WTC11 (cell line): ENCODE measurements at regions not wholly inside any gene's neighbourhood (a gene's known extent, or its start where the extent isn't known, plus 50 kb on each side); places are given as distances from the start of the nearest gene placed in this dataset.
A peak's percentile ranks its signal among the peaks of the same experiment; 100 is the strongest.

Experiments used
- ATAC-seq: fragments of 200-7000 bp; cut with Tn5 transposase; 2 replicates; pipeline ENCODE4 v1.10.0; 2021; ENCODE audit warnings: mild to moderate bottlenecking, moderate library complexity
- CTCF ChIA-PET: fragments of 300-600 bp; sonication (Branson Sonifier 250); formaldehyde crosslinking; loops from one replicate; lab custom pipeline; 2021; ENCODE audit warnings: antibody characterized with exemption; lab: Charles Lee
- POLR2A ChIA-PET: fragments of 350-600 bp; sonication (Branson Sonifier 250); formaldehyde crosslinking; loops from one replicate; lab custom pipeline; 2021; ENCODE audit warnings: antibody characterized with exemption; lab: Charles Lee
- DNase-seq: peaks from one replicate; pipeline ENCODE4 v3.0.0; 2021; ENCODE audit warnings: low spot score
- H3K27ac Mint-ChIP-seq: 2 replicates; pipeline ENCODE4 v1.8.0; 2021; ENCODE audit warnings: mixed read lengths
- H3K27me3 Mint-ChIP-seq: 2 replicates; pipeline ENCODE4 v1.8.0; 2021; ENCODE audit warnings: low read depth, mild to moderate bottlenecking, moderate library complexity, mixed read lengths
- H3K36me3 Mint-ChIP-seq: 2 replicates; pipeline ENCODE4 v1.8.0; 2021; ENCODE audit warnings: mixed read lengths
- H3K4me1 Mint-ChIP-seq: 2 replicates; pipeline ENCODE4 v1.8.0; 2022; ENCODE audit warnings: mixed read lengths
- H3K4me3 Mint-ChIP-seq: 2 replicates; pipeline ENCODE4 v1.8.0; 2021; ENCODE audit warnings: mild to moderate bottlenecking, moderate library complexity, mixed read lengths
- H3K9me3 Mint-ChIP-seq: 2 replicates; pipeline ENCODE4 v1.8.0; 2021; ENCODE audit warnings: mixed read lengths
- ELF4 ChIP-seq: sonication (generic); formaldehyde crosslinking; IDR thresholded peaks from 2 replicates; pipeline ENCODE4 v1.8.1; 2022; ENCODE audit warnings: low read depth, mild to moderate bottlenecking, moderate library complexity, missing genetic modification reagents
- ESRRA ChIP-seq: sonication (generic); formaldehyde crosslinking; IDR thresholded peaks from 2 replicates; pipeline ENCODE4 v1.8.1; 2022; ENCODE audit warnings: mild to moderate bottlenecking, missing genetic modification reagents, borderline replicate concordance
- IRF2 ChIP-seq: sonication (generic); formaldehyde crosslinking; IDR thresholded peaks from 2 replicates; pipeline ENCODE4 v1.8.0; 2022; ENCODE audit warnings: low read depth, missing genetic modification reagents, borderline replicate concordance
- KAT7 ChIP-seq: sonication (generic); formaldehyde crosslinking; IDR thresholded peaks from 2 replicates; pipeline ENCODE4 v1.8.1; 2023; ENCODE audit warnings: missing genetic modification reagents, mild to moderate bottlenecking, borderline replicate concordance
- NR2C2 ChIP-seq: sonication (generic); formaldehyde crosslinking; IDR thresholded peaks from 2 replicates; pipeline ENCODE4 v1.8.0; 2022; ENCODE audit warnings: mild to moderate bottlenecking, missing genetic modification reagents
- SMAD4 ChIP-seq: sonication (generic); formaldehyde crosslinking; IDR thresholded peaks from 2 replicates; pipeline ENCODE4 v1.8.0; 2022; ENCODE audit warnings: mild to moderate bottlenecking, missing genetic modification reagents
- TCF7 ChIP-seq: sonication (generic); formaldehyde crosslinking; IDR thresholded peaks from 2 replicates; pipeline ENCODE4 v1.8.0; 2022; ENCODE audit warnings: mild to moderate bottlenecking, low read depth, missing genetic modification reagents, moderate library complexity
- TF ChIP-seq, protein P1 (sequence below): sonication (generic); formaldehyde crosslinking; IDR thresholded peaks from 2 replicates; pipeline ENCODE4 v1.8.1; 2023; ENCODE audit warnings: mild to moderate bottlenecking, missing genetic modification reagents, borderline replicate concordance
- TF ChIP-seq, protein P2 (sequence below): sonication (generic); formaldehyde crosslinking; IDR thresholded peaks from 2 replicates; pipeline ENCODE4 v1.8.0; 2022; ENCODE audit warnings: mild to moderate bottlenecking, missing genetic modification reagents
- TF ChIP-seq, protein P3 (sequence below): fragments of 250-450 bp; sonication (Bioruptor Pico); IDR thresholded peaks from 2 replicates; pipeline ENCODE4 v1.9.0; 2021; ENCODE audit warnings: mild to moderate bottlenecking, borderline replicate concordance
- TF ChIP-seq, protein P4 (sequence below): sonication (generic); formaldehyde crosslinking; IDR thresholded peaks from 2 replicates; pipeline ENCODE4 v1.8.0; 2023; ENCODE audit warnings: mild to moderate bottlenecking, missing genetic modification reagents
- TF ChIP-seq, protein P5 (sequence below): fragments of 250-450 bp; sonication (Bioruptor Pico); conservative IDR thresholded peaks from 2 replicates; pipeline ENCODE4 v1.9.0; 2021; ENCODE audit warnings: mild to moderate bottlenecking

DNA sequence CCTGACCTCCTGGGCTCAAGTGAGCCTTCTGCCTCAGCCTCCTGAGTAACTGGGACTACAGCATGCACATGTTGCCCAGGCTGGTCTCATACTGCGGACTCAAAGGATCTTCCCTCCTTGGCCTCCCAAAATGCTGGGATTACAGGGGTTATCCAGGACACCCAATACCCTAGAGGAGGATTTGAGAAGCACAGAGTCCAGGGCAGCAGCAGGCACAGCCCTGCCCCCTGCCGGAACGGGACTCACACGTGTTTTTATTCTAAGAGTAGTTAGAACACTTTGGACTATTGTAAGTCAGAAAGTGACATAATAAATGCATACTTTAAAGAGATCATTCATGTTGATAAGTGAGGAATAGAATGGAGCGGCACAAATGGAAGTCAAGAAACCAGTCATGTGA lies 80.2 kb downstream of the C6orf118 start:
- H3K36me3 Mint-ChIP-seq = no peaks in the 10 kb centered on the region
- no peak overlapping the region for H3K4me3 Mint-ChIP-seq
- peaks cover 14% of the 10 kb centered on the region for H3K9me3 Mint-ChIP-seq
- no peak for DNase-seq
- H3K27ac Mint-ChIP-seq = no peak overlapping the region
- CTCF ChIA-PET = no interaction called here
- POLR2A ChIA-PET = no interaction called here
- TF ChIP-seq NR2C2 (no peak), SMAD4 (CRISPR knock-in tag) (no peak), KAT7 (CRISPR knock-in tag) (no peak), ELF4 (CRISPR knock-in tag) (no peak), IRF2 (CRISPR knock-in tag) (no peak), ESRRA (CRISPR knock-in tag) (no peak), TCF7 (CRISPR knock-in tag) (no peak)
- TF ChIP-seq, protein P1, sequence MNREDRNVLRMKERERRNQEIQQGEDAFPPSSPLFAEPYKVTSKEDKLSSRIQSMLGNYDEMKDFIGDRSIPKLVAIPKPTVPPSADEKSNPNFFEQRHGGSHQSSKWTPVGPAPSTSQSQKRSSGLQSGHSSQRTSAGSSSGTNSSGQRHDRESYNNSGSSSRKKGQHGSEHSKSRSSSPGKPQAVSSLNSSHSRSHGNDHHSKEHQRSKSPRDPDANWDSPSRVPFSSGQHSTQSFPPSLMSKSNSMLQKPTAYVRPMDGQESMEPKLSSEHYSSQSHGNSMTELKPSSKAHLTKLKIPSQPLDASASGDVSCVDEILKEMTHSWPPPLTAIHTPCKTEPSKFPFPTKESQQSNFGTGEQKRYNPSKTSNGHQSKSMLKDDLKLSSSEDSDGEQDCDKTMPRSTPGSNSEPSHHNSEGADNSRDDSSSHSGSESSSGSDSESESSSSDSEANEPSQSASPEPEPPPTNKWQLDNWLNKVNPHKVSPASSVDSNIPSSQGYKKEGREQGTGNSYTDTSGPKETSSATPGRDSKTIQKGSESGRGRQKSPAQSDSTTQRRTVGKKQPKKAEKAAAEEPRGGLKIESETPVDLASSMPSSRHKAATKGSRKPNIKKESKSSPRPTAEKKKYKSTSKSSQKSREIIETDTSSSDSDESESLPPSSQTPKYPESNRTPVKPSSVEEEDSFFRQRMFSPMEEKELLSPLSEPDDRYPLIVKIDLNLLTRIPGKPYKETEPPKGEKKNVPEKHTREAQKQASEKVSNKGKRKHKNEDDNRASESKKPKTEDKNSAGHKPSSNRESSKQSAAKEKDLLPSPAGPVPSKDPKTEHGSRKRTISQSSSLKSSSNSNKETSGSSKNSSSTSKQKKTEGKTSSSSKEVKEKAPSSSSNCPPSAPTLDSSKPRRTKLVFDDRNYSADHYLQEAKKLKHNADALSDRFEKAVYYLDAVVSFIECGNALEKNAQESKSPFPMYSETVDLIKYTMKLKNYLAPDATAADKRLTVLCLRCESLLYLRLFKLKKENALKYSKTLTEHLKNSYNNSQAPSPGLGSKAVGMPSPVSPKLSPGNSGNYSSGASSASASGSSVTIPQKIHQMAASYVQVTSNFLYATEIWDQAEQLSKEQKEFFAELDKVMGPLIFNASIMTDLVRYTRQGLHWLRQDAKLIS (CRISPR knock-in tag) = no peak
- TF ChIP-seq, protein P2, sequence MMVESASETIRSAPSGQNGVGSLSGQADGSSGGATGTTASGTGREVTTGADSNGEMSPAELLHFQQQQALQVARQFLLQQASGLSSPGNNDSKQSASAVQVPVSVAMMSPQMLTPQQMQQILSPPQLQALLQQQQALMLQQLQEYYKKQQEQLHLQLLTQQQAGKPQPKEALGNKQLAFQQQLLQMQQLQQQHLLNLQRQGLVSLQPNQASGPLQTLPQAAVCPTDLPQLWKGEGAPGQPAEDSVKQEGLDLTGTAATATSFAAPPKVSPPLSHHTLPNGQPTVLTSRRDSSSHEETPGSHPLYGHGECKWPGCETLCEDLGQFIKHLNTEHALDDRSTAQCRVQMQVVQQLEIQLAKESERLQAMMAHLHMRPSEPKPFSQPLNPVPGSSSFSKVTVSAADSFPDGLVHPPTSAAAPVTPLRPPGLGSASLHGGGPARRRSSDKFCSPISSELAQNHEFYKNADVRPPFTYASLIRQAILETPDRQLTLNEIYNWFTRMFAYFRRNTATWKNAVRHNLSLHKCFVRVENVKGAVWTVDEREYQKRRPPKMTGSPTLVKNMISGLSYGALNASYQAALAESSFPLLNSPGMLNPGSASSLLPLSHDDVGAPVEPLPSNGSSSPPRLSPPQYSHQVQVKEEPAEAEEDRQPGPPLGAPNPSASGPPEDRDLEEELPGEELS (CRISPR knock-in tag) = no peak
- TF ChIP-seq, protein P3, sequence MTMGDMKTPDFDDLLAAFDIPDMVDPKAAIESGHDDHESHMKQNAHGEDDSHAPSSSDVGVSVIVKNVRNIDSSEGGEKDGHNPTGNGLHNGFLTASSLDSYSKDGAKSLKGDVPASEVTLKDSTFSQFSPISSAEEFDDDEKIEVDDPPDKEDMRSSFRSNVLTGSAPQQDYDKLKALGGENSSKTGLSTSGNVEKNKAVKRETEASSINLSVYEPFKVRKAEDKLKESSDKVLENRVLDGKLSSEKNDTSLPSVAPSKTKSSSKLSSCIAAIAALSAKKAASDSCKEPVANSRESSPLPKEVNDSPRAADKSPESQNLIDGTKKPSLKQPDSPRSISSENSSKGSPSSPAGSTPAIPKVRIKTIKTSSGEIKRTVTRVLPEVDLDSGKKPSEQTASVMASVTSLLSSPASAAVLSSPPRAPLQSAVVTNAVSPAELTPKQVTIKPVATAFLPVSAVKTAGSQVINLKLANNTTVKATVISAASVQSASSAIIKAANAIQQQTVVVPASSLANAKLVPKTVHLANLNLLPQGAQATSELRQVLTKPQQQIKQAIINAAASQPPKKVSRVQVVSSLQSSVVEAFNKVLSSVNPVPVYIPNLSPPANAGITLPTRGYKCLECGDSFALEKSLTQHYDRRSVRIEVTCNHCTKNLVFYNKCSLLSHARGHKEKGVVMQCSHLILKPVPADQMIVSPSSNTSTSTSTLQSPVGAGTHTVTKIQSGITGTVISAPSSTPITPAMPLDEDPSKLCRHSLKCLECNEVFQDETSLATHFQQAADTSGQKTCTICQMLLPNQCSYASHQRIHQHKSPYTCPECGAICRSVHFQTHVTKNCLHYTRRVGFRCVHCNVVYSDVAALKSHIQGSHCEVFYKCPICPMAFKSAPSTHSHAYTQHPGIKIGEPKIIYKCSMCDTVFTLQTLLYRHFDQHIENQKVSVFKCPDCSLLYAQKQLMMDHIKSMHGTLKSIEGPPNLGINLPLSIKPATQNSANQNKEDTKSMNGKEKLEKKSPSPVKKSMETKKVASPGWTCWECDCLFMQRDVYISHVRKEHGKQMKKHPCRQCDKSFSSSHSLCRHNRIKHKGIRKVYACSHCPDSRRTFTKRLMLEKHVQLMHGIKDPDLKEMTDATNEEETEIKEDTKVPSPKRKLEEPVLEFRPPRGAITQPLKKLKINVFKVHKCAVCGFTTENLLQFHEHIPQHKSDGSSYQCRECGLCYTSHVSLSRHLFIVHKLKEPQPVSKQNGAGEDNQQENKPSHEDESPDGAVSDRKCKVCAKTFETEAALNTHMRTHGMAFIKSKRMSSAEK (CRISPR knock-in tag) = no peak
- TF ChIP-seq, protein P4, sequence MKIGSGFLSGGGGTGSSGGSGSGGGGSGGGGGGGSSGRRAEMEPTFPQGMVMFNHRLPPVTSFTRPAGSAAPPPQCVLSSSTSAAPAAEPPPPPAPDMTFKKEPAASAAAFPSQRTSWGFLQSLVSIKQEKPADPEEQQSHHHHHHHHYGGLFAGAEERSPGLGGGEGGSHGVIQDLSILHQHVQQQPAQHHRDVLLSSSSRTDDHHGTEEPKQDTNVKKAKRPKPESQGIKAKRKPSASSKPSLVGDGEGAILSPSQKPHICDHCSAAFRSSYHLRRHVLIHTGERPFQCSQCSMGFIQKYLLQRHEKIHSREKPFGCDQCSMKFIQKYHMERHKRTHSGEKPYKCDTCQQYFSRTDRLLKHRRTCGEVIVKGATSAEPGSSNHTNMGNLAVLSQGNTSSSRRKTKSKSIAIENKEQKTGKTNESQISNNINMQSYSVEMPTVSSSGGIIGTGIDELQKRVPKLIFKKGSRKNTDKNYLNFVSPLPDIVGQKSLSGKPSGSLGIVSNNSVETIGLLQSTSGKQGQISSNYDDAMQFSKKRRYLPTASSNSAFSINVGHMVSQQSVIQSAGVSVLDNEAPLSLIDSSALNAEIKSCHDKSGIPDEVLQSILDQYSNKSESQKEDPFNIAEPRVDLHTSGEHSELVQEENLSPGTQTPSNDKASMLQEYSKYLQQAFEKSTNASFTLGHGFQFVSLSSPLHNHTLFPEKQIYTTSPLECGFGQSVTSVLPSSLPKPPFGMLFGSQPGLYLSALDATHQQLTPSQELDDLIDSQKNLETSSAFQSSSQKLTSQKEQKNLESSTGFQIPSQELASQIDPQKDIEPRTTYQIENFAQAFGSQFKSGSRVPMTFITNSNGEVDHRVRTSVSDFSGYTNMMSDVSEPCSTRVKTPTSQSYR (CRISPR knock-in tag) = no peak
- TF ChIP-seq, protein P5, sequence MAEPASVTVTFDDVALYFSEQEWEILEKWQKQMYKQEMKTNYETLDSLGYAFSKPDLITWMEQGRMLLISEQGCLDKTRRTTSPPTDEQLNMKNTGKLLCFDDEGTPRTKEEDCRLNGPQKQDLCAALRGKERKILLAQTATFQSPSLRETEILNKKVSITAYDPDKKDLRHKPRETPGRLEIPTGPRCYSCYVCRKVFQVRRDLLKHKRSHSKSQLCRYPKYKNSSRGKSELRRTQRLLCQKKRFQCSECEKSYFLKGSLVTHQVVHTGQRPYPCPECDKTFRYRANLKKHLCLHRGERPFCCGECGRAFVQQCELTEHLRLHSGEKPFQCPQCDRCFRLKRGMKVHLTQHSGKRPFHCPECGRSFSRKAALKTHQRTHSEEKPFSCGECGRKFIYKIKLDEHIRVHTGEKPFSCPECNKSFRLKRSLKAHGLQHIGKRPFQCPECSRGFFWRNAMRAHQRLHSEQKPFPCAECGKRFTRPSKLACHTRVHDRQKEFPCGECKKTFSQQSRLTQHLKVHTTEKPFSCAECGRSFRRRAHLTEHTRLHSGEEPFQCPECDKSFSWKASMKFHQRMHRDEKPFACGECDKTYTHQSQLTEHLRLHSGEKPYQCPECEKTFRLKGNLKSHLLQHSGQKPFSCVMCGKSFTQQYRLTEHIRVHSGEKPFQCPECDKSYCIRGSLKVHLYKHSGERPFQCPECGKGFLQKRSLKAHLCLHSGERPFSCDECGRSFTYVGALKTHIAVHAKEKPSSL (CRISPR knock-in tag) = no peak
- no peaks in the 10 kb centered on the region for H3K27me3 Mint-ChIP-seq
- peak; percentile 61; the same call in 1 of the 2 replicates for ATAC-seq
- no peaks in the 10 kb centered on the region for H3K4me1 Mint-ChIP-seq
